ENCODE measurements at regions not wholly inside any gene's neighbourhood (a gene's known extent, or its start where the extent isn't known, plus 50 kb on each side); places are given as distances from the start of the nearest gene placed in this dataset.

DNA sequence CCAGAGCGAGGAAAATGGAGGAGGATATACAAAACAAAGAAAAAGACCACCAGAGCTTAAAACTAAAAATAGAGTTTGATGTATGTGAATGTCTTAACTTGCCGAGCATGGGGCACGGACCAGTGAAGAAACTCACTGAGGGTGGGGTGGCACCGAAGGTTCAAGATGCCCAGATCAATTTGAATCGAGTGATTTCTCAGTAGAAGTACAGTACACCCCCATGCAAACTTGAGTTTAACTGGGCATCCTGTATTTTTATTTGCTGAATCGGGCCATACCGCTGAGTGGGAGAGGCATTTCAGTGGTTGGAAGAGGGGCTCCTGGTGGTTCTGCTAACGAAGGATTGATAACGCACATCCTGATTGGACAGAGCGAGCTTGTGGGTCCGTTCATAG lies 81.7 kb downstream of the ANKRD60 start:
- dilution Hi-C loops (cut with MboI; ENCODE audit: extremely low pct_ligation_motif_present, low sequenced_read_pairs) (no loop called here), intact Hi-C loops (cut with micrococcal nuclease) (no loop called here)
- no peak overlapping the region for H2AFZ ChIP-seq (ENCODE audit: low read depth, low read length)
- H3K9me1 ChIP-seq (replicated peaks; ENCODE audit: control insufficient read depth, extremely low read depth, insufficient read depth, low read length), result no peaks in the 10 kb centered on the region
- no peaks in the 10 kb centered on the region for H4K20me1 ChIP-seq (replicated peaks; ENCODE audit: control insufficient read depth, extremely low read depth, insufficient read depth, low read length)
- TF ChIP-seq, protein P1, sequence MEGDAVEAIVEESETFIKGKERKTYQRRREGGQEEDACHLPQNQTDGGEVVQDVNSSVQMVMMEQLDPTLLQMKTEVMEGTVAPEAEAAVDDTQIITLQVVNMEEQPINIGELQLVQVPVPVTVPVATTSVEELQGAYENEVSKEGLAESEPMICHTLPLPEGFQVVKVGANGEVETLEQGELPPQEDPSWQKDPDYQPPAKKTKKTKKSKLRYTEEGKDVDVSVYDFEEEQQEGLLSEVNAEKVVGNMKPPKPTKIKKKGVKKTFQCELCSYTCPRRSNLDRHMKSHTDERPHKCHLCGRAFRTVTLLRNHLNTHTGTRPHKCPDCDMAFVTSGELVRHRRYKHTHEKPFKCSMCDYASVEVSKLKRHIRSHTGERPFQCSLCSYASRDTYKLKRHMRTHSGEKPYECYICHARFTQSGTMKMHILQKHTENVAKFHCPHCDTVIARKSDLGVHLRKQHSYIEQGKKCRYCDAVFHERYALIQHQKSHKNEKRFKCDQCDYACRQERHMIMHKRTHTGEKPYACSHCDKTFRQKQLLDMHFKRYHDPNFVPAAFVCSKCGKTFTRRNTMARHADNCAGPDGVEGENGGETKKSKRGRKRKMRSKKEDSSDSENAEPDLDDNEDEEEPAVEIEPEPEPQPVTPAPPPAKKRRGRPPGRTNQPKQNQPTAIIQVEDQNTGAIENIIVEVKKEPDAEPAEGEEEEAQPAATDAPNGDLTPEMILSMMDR (IDR thresholded peaks at IDR 0.05; ENCODE audit: extremely low read depth in 1 of 2, insufficient read depth in 1 of 2, low read depth in 1 of 2, low read length in 2 of 2), result no peak
- no peak for TF ChIP-seq FOS (IDR thresholded peaks at IDR 0.05; ENCODE audit: borderline replicate concordance, insufficient read depth, low read length)
- no peak for TF ChIP-seq JUN (IDR thresholded peaks at IDR 0.05; ENCODE audit: borderline replicate concordance, insufficient read depth, insufficient read length, low read depth)
- no peak for TF ChIP-seq EZH2 (IDR thresholded peaks at IDR 0.05; ENCODE audit: borderline replicate concordance, low read depth, low read length, severe bottlenecking)
- TF ChIP-seq MYC (IDR thresholded peaks at IDR 0.05; ENCODE audit: low read depth, low read length), result no peak
- TF ChIP-seq POLR2AphosphoS5 (IDR thresholded peaks at IDR 0.05; ENCODE audit: insufficient read depth, low read depth, low read length), result no peak
- TF ChIP-seq, protein P2, sequence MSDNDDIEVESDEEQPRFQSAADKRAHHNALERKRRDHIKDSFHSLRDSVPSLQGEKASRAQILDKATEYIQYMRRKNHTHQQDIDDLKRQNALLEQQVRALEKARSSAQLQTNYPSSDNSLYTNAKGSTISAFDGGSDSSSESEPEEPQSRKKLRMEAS (IDR thresholded peaks at IDR 0.05; ENCODE audit: insufficient read depth, insufficient read length), result no peak
- TF ChIP-seq GATA2 (IDR thresholded peaks at IDR 0.05; ENCODE audit: insufficient read depth, insufficient read length, low read depth, low read length), result no peak
- TF ChIP-seq POLR2A (IDR thresholded peaks at IDR 0.05; ENCODE audit: low read depth, low read length), result no peak
- no peak overlapping the region for H3K4me2 ChIP-seq (ENCODE audit: insufficient read depth, low read length)
- no peaks in the 10 kb centered on the region for H3K79me2 ChIP-seq (ENCODE audit: control insufficient read depth, insufficient read depth, low read length)
- DNase-seq (ENCODE audit: low read depth, low spot score) (no peak), FAIRE-seq (no peak)
- no peak overlapping the region for H3K27ac ChIP-seq (ENCODE audit: insufficient read depth, low read depth, low read length)
- no peak overlapping the region for H3K9ac ChIP-seq (replicated peaks; ENCODE audit: extremely low read depth, insufficient read depth, low read length)
- CTCF ChIA-PET, result interaction anchor here (0.8 to 0.9 kb wide), 2 partner anchors 33 to 493 kb away, joined by 3 to 4 read pairs; no protein-coding TSS in a partner anchor
- POLR2A ChIA-PET, result no interaction called here
- H3K36me3 ChIP-seq (ENCODE audit: control insufficient read depth in 2 of 2, extremely low read depth in 1 of 2, insufficient read depth in 2 of 2, low read length in 2 of 2), result no peaks in the 10 kb centered on the region
- no peaks in the 10 kb centered on the region for H3K9me3 ChIP-seq (replicated peaks; ENCODE audit: control insufficient read depth, insufficient read depth, low read length)
- H3K27me3 ChIP-seq (ENCODE audit: control insufficient read depth in 2 of 2, insufficient read depth in 2 of 2, low read length in 2 of 2), result peaks cover 0 to 6% of the 10 kb centered on the region in 2 experiments
- no TSS peak for BruUV-seq (replicated peaks)
- H3K4me1 ChIP-seq (ENCODE audit: control insufficient read depth, extremely low read depth, insufficient read depth, low read length), result no peaks in the 10 kb centered on the region
- H3K4me3 ChIP-seq (replicated peaks in 1 of 3; ENCODE audit: insufficient read depth in 1 of 3, low read depth in 1 of 3, low read length in 3 of 3), result no peak overlapping the region
